Endothelial cell of umbilical vein (primary cell): ENCODE measurements at regions not wholly inside any gene's neighbourhood (a gene's known extent, or its start where the extent isn't known, plus 50 kb on each side); places are given as distances from the start of the nearest gene placed in this dataset.

Experiments
- BruUV-seq: library from RNA; stranded (reverse); fragments of 400-500 nt; replicated peaks from 2 replicates; lab custom pipeline; 2021; lab: Mats Ljungman, UMichigan
- CTCF ChIA-PET: fragments of 300-600, 350-600 bp; sonication (Branson Sonifier 250); formaldehyde crosslinking; loops from one replicate; lab custom pipeline; 2021; ENCODE audit warnings: antibody characterized with exemption, inconsistent platforms; lab: Charles Lee
- POLR2A ChIA-PET: fragments of 300-600, 350-600 bp; sonication (Branson Sonifier 250); formaldehyde crosslinking; loops from one replicate; lab custom pipeline; 2021; ENCODE audit warnings: antibody characterized with exemption, inconsistent platforms; lab: Charles Lee
- DNase-seq: peaks from one replicate; pipeline ENCODE4 v3.0.0-alpha.2; 2011; ENCODE audit warnings: low read depth, low spot score
- FAIRE-seq: peaks from 2 replicates; lab custom pipeline; 2011; peaks lifted over from hg19 to GRCh38; lab: Jason Lieb, UNC
- H2AFZ ChIP-seq: 2 replicates; pipeline ENCODE4 v1.6.0; 2012; ENCODE audit warnings: low read depth, low read length, control low read depth, inconsistent platforms
- H3K27ac ChIP-seq: 2 replicates; pipeline ENCODE4 v1.5.1; 2011; ENCODE audit warnings: low read depth, mild to moderate bottlenecking, control low read depth, low read length, moderate library complexity; ENCODE audit not compliant: insufficient read depth
- H3K27me3 ChIP-seq, 2 experiments: 2 replicates each; pipeline versions ENCODE4 v1.6.0 to v1.6.1; 2011; ENCODE audit warnings: low read length in 2 of 2, mixed read lengths in 1 of 2; ENCODE audit not compliant: control insufficient read depth in 2 of 2, insufficient read depth in 2 of 2
- H3K36me3 ChIP-seq, 2 experiments: 2 replicates in 1 of 2; 3 replicates in 1 of 2; pipeline ENCODE4 v1.5.1; 2011; ENCODE audit warnings: low read length in 2 of 2, mild to moderate bottlenecking in 1 of 2, moderate library complexity in 1 of 2; ENCODE audit not compliant: control insufficient read depth in 2 of 2, insufficient read depth in 2 of 2; ENCODE audit errors: extremely low read depth in 1 of 2
- H3K4me1 ChIP-seq: 3 replicates; pipeline ENCODE4 v1.5.1; 2011; ENCODE audit warnings: mild to moderate bottlenecking, low read length; ENCODE audit not compliant: control insufficient read depth, insufficient read depth; ENCODE audit errors: extremely low read depth
- H3K4me2 ChIP-seq: 2 replicates; pipeline ENCODE4 v1.6.1; 2011; ENCODE audit warnings: low read length, control low read depth, mixed read lengths; ENCODE audit not compliant: insufficient read depth
- H3K4me3 ChIP-seq, 3 experiments: fragments of 200-600 bp in 1 of 3; sonication (generic), shearing (Covaris generic) in 1 of 3; replicated peaks in 1 of 3; 2 replicates each; pipeline ENCODE4 v1.5.1; 2011 to 2016; ENCODE audit warnings: control low read depth in 3 of 3, low read length in 3 of 3, mild to moderate bottlenecking in 2 of 3, inconsistent platforms in 1 of 3, low read depth in 1 of 3, moderate library complexity in 1 of 3; ENCODE audit not compliant: insufficient read depth in 1 of 3
- H3K79me2 ChIP-seq: 2 replicates; pipeline ENCODE4 v1.6.0; 2012; ENCODE audit warnings: low read length, inconsistent platforms; ENCODE audit not compliant: control insufficient read depth, insufficient read depth
- H3K9ac ChIP-seq: replicated peaks from 2 replicates; pipeline ENCODE3; 2011; ENCODE audit warnings: low read length, control low read depth; ENCODE audit not compliant: insufficient read depth; ENCODE audit errors: extremely low read depth
- H3K9me1 ChIP-seq: replicated peaks from 3 replicates; pipeline ENCODE4 v1.6.0; 2011; ENCODE audit warnings: mild to moderate bottlenecking, low read length; ENCODE audit not compliant: control insufficient read depth, insufficient read depth; ENCODE audit errors: extremely low read depth
- H3K9me3 ChIP-seq: replicated peaks from 2 replicates; pipeline ENCODE4 v1.5.1; 2012; ENCODE audit warnings: low read length, inconsistent platforms; ENCODE audit not compliant: control insufficient read depth, insufficient read depth
- H4K20me1 ChIP-seq: replicated peaks from 2 replicates; pipeline ENCODE3; 2011; ENCODE audit warnings: mild to moderate bottlenecking, low read length; ENCODE audit not compliant: control insufficient read depth, insufficient read depth; ENCODE audit errors: extremely low read depth
- CTCF ChIP-seq, 2 donors: IDR thresholded peaks; 1 replicate in 1 of 2; 2 replicates in 1 of 2; pipeline ENCODE4 v1.5.1; 2011; ENCODE audit warnings: low read length in 2 of 2, mild to moderate bottlenecking in 2 of 2, moderate library complexity in 2 of 2, control low read depth in 1 of 2, inconsistent platforms in 1 of 2, low read depth in 1 of 2; ENCODE audit not compliant: insufficient read depth in 1 of 2; ENCODE audit errors: extremely low read depth in 1 of 2
- EZH2 ChIP-seq: IDR thresholded peaks from 2 replicates; pipeline ENCODE4 v1.6.1; 2012; ENCODE audit warnings: borderline replicate concordance, low read depth, mild to moderate bottlenecking, moderate library complexity, low read length, inconsistent platforms; ENCODE audit not compliant: severe bottlenecking
- FOS ChIP-seq: IDR thresholded peaks from 2 replicates; pipeline ENCODE4 v1.6.1; 2011; ENCODE audit warnings: mild to moderate bottlenecking, low read length, moderate library complexity, borderline replicate concordance; ENCODE audit not compliant: insufficient read depth
- GATA2 ChIP-seq: IDR thresholded peaks from 2 replicates; pipeline ENCODE4 v1.7.0; 2011; ENCODE audit warnings: low read depth, mild to moderate bottlenecking, moderate library complexity, mixed read lengths, low read length; ENCODE audit not compliant: insufficient read length, insufficient read depth
- JUN ChIP-seq: IDR thresholded peaks from 2 replicates; pipeline ENCODE4 v1.6.1; 2011; ENCODE audit warnings: borderline replicate concordance, low read depth; ENCODE audit not compliant: insufficient read length, insufficient read depth
- MAX ChIP-seq: IDR thresholded peaks from 2 replicates; pipeline ENCODE4 v1.6.1; 2011; ENCODE audit not compliant: insufficient read depth, insufficient read length
- MYC ChIP-seq: IDR thresholded peaks from one replicate; pipeline ENCODE4 v1.6.1; 2011; ENCODE audit warnings: mild to moderate bottlenecking, low read depth, low read length
- POLR2A ChIP-seq: IDR thresholded peaks from 2 replicates; pipeline ENCODE4 v1.6.1; 2012; ENCODE audit warnings: low read depth, mild to moderate bottlenecking, control low read depth, low read length
- POLR2AphosphoS5 ChIP-seq: IDR thresholded peaks from 2 replicates; pipeline ENCODE4 v1.6.1; 2012; ENCODE audit warnings: low read depth, mild to moderate bottlenecking, control low read depth, low read length, moderate library complexity; ENCODE audit not compliant: insufficient read depth
- dilution Hi-C: fragments of 300-500 bp; cut with MboI; formaldehyde crosslinking; loops from one replicate; pipeline ENCODE4 v1.15.0; 2019; ENCODE audit warnings: low sequenced_read_pairs; ENCODE audit not compliant: extremely low pct_ligation_motif_present
- intact Hi-C: fragments of 100-400 bp; cut with micrococcal nuclease; formaldehyde crosslinking; loops from one replicate; pipeline ENCODE4 v1.10.0; 2022

- Histone ChIP-seq H3K9me3 (no peaks in the 10 kb centered on the region), H3K4me2 (no peak overlapping the region), H3K27me3 (peaks cover 6 to 18% of the 10 kb centered on the region in 2 experiments), H3K9ac (no peak overlapping the region), H3K79me2 (no peaks in the 10 kb centered on the region), H3K4me1 (no peaks in the 10 kb centered on the region), H3K27ac (no peak overlapping the region), H3K36me3 (no peaks in the 10 kb centered on the region), H2AFZ (no peak overlapping the region), H3K9me1 (no peaks in the 10 kb centered on the region), H3K4me3 (no peak overlapping the region), H4K20me1 (no peaks in the 10 kb centered on the region)
- ChIA-PET POLR2A (no interaction called here), CTCF (no interaction called here)
- FAIRE-seq (no peak), DNase-seq (no peak)
- intact Hi-C loops: no loop called here
- dilution Hi-C loops: no loop called here
- TF ChIP-seq POLR2AphosphoS5 (no peak), EZH2 (no peak), JUN (no peak), CTCF (IDR thresholded peaks at IDR 0.05; ENCODE audit: extremely low read depth in 1 of 2, insufficient read depth in 1 of 2, low read depth in 1 of 2, low read length in 2 of 2) (no peak), POLR2A (no peak), FOS (no peak), MYC (no peak)
- BruUV-seq: no TSS peak
These were observed 127.5 kb downstream of the VPREB1 start for GRCh38 chr22:22372086-22372485.

- no peaks in the 10 kb centered on the region for H3K9me3 ChIP-seq
- no peaks in the 10 kb centered on the region for H3K79me2 ChIP-seq
- FAIRE-seq: no peak
- no peak for DNase-seq
- H3K9ac ChIP-seq: no peak overlapping the region
- intact Hi-C loops: no loop called here
- no TSS peak for BruUV-seq
- no peak overlapping the region for H3K4me2 ChIP-seq
- TF ChIP-seq MYC (no peak), FOS (no peak), MAX (no peak), EZH2 (no peak), CTCF (IDR thresholded peaks at IDR 0.05; ENCODE audit: extremely low read depth in 1 of 2, insufficient read depth in 1 of 2, low read depth in 1 of 2, low read length in 2 of 2) (no peak), POLR2A (no peak), POLR2AphosphoS5 (no peak), GATA2 (no peak), JUN (no peak)
- no peak overlapping the region for H2AFZ ChIP-seq
- no peak overlapping the region for H3K27ac ChIP-seq
- H3K4me3 ChIP-seq: no peak overlapping the region
- CTCF ChIA-PET: no interaction called here
- no peaks in the 10 kb centered on the region for H3K4me1 ChIP-seq
- POLR2A ChIA-PET: no interaction called here
- H3K27me3 ChIP-seq: peaks cover 5 to 10% of the 10 kb centered on the region in 2 experiments
- no peaks in the 10 kb centered on the region for H3K9me1 ChIP-seq
- dilution Hi-C loops: no loop called here
- H3K36me3 ChIP-seq: no peaks in the 10 kb centered on the region
- no peaks in the 10 kb centered on the region for H4K20me1 ChIP-seq
These were observed 129.6 kb downstream of the VPREB1 start for GRCh38 chr22:22374163-22374562.
